NCI-H187 treated with DMSO at 0.1 percent for 48 hours (cell line): ENCODE measurements at regions not wholly inside any gene's neighbourhood (a gene's known extent, or its start where the extent isn't known, plus 50 kb on each side); places are given as distances from the start of the nearest gene placed in this dataset.
"Not testable (repeated sequence)": the region's sequence is repeated elsewhere in the genome, so short reads cannot be mapped to it uniquely, and the experiment has no call there.

Source experiments
- DNase-seq: peaks from one replicate; lab custom pipeline; 2025; lab: John Stamatoyannopoulos, UW

- no peak for DNase-seq
Observed at GRCh38 chr7:10284001-10284400, 689.7 kb upstream of the PHF14 start.

- no peak for DNase-seq
Observed at GRCh38 chr7:10299384-10299783, 674.3 kb upstream of the PHF14 start.

GRCh38 chr7:10300577-10300976, 673.1 kb upstream of the PHF14 start:
- no peak for DNase-seq

GRCh38 chr7:10308276-10308675, 665.4 kb upstream of the PHF14 start:
- no peak for DNase-seq

GRCh38 chr7:10312942-10313341, 660.7 kb upstream of the PHF14 start:
- DNase-seq = no peak

GRCh38 chr7:10315881-10316280, 657.8 kb upstream of the PHF14 start:
- no peak for DNase-seq

GRCh38 chr7:10316488-10316887, 657.2 kb upstream of the PHF14 start:
- DNase-seq = no peak

- no peak for DNase-seq
Observed at GRCh38 chr7:10325395-10325794, 648.3 kb upstream of the PHF14 start.

- DNase-seq = no peak
Observed at GRCh38 chr7:10343108-10343507, 630.6 kb upstream of the PHF14 start.

GRCh38 chr7:10346032-10346431, 627.6 kb upstream of the PHF14 start:
- no peak for DNase-seq

GRCh38 chr7:10355816-10356215, 617.9 kb upstream of the PHF14 start:
- DNase-seq = no peak

- DNase-seq = no peak
Observed at GRCh38 chr7:10360050-10360449, 613.6 kb upstream of the PHF14 start.

- no peak for DNase-seq
Observed at GRCh38 chr7:10401793-10402192, 571.9 kb upstream of the PHF14 start.

- DNase-seq = no peak
Observed at GRCh38 chr7:10412422-10413019, 561.2 kb upstream of the PHF14 start.

GRCh38 chr7:10418985-10419384, 554.7 kb upstream of the PHF14 start:
- no peak for DNase-seq

GRCh38 chr7:10429031-10429430, 544.6 kb upstream of the PHF14 start:
- DNase-seq = no peak

GRCh38 chr7:10429511-10429910, 544.2 kb upstream of the PHF14 start:
- DNase-seq = no peak

GRCh38 chr7:10436302-10436701, 537.4 kb upstream of the PHF14 start:
- DNase-seq = no peak

GRCh38 chr7:10439027-10439426, 534.6 kb upstream of the PHF14 start:
- DNase-seq = no peak

- no peak for DNase-seq
Observed at GRCh38 chr7:10455936-10456335, 517.7 kb upstream of the PHF14 start.

- no peak for DNase-seq
Observed at GRCh38 chr7:10460474-10460873, 513.2 kb upstream of the PHF14 start.

GRCh38 chr7:10463701-10464100, 510.0 kb upstream of the PHF14 start:
- no peak for DNase-seq

GRCh38 chr7:10465536-10465935, 508.1 kb upstream of the PHF14 start:
- DNase-seq = not testable (repeated sequence)

- no peak for DNase-seq
Observed at GRCh38 chr7:10468908-10469307, 504.8 kb upstream of the PHF14 start.

- no peak for DNase-seq
Observed at GRCh38 chr7:10469476-10469875, 504.2 kb upstream of the PHF14 start.
